ENCODE measurements at regions not wholly inside any gene's neighbourhood (a gene's known extent, or its start where the extent isn't known, plus 50 kb on each side); places are given as distances from the start of the nearest gene placed in this dataset.
A peak's percentile ranks its signal among the peaks of the same experiment; 100 is the strongest.

DNA sequence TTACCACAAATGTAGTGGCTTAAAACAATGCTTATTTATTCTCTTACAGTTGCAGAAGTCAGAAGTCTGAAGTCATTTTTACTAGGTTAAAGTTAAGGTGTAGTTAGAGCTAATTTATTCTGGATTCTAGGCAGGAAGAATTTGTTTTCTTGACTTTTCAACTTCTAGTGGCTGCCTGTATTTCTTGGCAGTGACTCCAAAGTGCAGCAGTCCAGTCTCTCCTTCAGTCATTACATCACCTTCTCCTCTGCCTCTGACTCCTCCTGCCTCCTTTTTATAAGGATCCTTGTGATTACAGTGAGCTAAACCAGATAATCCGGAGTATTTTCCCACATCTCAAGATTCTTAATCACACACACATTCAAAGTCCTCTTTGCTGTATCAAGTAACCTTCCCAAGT, 581.4 kb downstream of the KCNA4 start:
- Histone ChIP-seq H3K4me1 (no peaks in the 10 kb centered on the region), H3K4me3 (no peak overlapping the region), H3K27ac (no peak overlapping the region), H3K27me3 (no peaks in the 10 kb centered on the region), H3K36me3 (ENCODE audit: low read depth, missing control alignments) (no peaks in the 10 kb centered on the region), H3K9me3 (no peaks in the 10 kb centered on the region)
- TF ChIP-seq, protein P1, sequence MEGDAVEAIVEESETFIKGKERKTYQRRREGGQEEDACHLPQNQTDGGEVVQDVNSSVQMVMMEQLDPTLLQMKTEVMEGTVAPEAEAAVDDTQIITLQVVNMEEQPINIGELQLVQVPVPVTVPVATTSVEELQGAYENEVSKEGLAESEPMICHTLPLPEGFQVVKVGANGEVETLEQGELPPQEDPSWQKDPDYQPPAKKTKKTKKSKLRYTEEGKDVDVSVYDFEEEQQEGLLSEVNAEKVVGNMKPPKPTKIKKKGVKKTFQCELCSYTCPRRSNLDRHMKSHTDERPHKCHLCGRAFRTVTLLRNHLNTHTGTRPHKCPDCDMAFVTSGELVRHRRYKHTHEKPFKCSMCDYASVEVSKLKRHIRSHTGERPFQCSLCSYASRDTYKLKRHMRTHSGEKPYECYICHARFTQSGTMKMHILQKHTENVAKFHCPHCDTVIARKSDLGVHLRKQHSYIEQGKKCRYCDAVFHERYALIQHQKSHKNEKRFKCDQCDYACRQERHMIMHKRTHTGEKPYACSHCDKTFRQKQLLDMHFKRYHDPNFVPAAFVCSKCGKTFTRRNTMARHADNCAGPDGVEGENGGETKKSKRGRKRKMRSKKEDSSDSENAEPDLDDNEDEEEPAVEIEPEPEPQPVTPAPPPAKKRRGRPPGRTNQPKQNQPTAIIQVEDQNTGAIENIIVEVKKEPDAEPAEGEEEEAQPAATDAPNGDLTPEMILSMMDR (IDR thresholded peaks at IDR 0.05): no peak
- TF ChIP-seq POLR2A (IDR thresholded peaks at IDR 0.05): no peak
- intact Hi-C loops (cut with DNase I; ENCODE audit: low total_unique reads): no loop called here
- DNase-seq: no peak
- 87 to 92% methylated on average over 1 of the region's 1 CpG for WGBS, 2 donors

DNA sequence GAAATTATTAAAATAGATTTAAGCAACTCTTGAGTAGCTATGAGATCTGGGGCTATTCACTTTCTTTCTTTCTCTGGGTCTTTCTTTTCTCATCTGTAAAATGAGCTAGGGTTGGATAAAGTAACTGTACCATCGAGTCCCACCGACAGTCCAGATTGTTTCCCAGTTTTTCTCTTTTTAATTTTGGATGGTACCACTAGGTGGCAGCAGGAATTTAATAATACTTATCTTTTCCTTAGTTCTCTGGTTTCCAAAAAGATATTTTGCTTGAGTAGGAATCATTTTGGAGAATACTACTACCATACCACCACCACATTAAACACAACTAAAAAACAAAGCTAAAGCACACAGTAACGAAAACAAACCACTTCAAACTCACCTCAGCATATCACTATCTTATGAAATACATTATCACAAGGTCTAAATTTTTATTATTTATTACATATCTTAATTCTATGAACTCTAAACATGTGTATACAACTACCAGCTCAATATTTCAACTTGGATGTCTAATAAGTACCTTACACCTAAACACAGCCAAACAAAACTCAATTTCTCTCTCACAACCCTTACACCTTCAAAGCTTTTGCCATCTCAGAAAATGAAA, 584.0 kb downstream of the KCNA4 start:
- intact Hi-C loops (cut with DNase I; ENCODE audit: low total_unique reads): no loop called here
- Histone ChIP-seq H3K4me3 (no peak overlapping the region), H3K9me3 (no peaks in the 10 kb centered on the region), H3K27me3 (no peaks in the 10 kb centered on the region), H3K27ac (no peak overlapping the region), H3K4me1 (no peaks in the 10 kb centered on the region), H3K36me3 (ENCODE audit: low read depth, missing control alignments) (no peaks in the 10 kb centered on the region)
- TF ChIP-seq, protein P1 (IDR thresholded peaks at IDR 0.05): peak; percentile 42 to 48 (median 47)
- no peak for TF ChIP-seq POLR2A (IDR thresholded peaks at IDR 0.05)
- DNase-seq: no peak
- WGBS, 2 donors: 21 to 26% methylated on average over 3 of the region's 3 CpGs

DNA sequence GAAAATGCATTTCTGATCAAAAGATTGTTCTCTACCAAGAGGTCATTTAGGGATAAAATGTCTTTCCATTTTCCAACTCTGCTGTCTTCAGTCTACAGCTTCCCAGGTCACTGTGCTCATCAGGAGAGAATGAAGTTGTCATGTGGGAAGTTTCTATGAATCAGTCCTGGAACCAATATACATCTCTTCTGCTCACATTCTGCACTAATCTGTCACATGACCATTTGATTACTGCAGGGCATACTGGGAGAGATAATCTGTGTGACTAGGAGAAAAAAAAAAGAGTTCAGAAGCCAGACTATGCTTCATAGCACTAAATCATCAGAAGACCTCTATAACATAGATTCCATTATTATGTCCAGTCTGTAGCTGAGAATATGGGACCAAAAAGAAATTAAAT, 611.5 kb downstream of the KCNA4 start:
- H3K27ac ChIP-seq: no peak overlapping the region
- H3K4me3 ChIP-seq: no peak overlapping the region
- intact Hi-C loops (cut with DNase I; ENCODE audit: low total_unique reads): no loop called here
- DNase-seq: no peak
- no peaks in the 10 kb centered on the region for H3K36me3 ChIP-seq (ENCODE audit: low read depth, missing control alignments)
- no peaks in the 10 kb centered on the region for H3K9me3 ChIP-seq
- H3K27me3 ChIP-seq: no peaks in the 10 kb centered on the region
- H3K4me1 ChIP-seq: no peaks in the 10 kb centered on the region
- TF ChIP-seq, protein P1 (IDR thresholded peaks at IDR 0.05): no peak
- no peak for TF ChIP-seq POLR2A (IDR thresholded peaks at IDR 0.05)

DNA sequence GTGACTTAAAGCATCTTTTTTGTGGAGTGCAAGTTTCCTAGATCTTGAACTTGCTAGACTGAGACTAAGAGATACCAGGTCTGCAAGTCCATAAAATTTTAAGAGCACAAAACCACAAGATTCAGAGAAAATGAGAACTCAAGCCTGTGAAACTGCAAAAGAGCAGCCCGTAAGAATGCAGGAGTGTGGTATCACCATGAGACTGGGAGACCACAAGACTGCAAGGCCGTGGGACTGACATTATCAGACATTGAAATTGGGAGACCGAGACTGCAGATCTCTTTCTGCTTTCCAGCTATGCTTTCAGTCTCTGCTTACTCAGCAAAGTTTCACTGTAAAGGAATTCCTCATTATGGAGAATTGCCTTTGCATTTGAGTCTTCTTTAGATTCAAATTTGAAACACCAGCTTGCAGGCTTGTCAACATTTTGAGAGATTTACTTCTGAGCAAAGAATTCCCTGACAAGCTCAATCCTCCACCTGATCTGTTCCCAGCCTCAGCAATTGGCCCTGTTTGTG, 621.2 kb downstream of the KCNA4 start:
- intact Hi-C loops (cut with DNase I; ENCODE audit: low total_unique reads): no loop called here
- H3K27ac ChIP-seq: no peak overlapping the region
- no peaks in the 10 kb centered on the region for H3K27me3 ChIP-seq
- no peak overlapping the region for H3K4me3 ChIP-seq
- TF ChIP-seq, protein P1 (IDR thresholded peaks at IDR 0.05): no peak
- TF ChIP-seq POLR2A (IDR thresholded peaks at IDR 0.05): no peak
- no peak for DNase-seq
- no peaks in the 10 kb centered on the region for H3K4me1 ChIP-seq
- 53 to 71% methylated on average over 3 of the region's 3 CpGs for WGBS, 2 donors
- H3K9me3 ChIP-seq: no peaks in the 10 kb centered on the region
- H3K36me3 ChIP-seq (ENCODE audit: low read depth, missing control alignments): no peaks in the 10 kb centered on the region

DNA sequence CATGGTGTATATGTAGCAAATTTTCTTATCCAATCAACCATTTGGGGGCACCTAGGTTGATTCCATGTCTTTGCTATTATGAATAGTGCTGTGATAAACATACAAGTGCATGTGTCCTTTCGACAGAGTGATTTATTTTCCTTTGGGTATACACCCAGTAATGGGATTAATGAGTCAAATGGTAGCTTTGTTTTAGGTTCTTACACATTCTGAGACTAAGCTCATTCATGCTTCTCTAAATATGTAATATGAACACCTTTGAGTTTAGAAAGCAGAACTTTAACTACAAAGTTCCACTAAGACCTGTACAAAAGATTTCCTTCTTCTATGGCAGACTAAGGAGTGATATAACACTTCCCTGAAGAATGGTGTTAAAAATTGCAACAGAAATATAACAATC, 627.0 kb downstream of the KCNA4 start:
- H3K27ac ChIP-seq: no peak overlapping the region
- intact Hi-C loops (cut with DNase I; ENCODE audit: low total_unique reads): no loop called here
- no peak for DNase-seq
- H3K9me3 ChIP-seq: no peaks in the 10 kb centered on the region
- WGBS, 2 donors: 94 to 98% methylated on average over 1 of the region's 1 CpG
- no peaks in the 10 kb centered on the region for H3K4me1 ChIP-seq
- no peaks in the 10 kb centered on the region for H3K36me3 ChIP-seq (ENCODE audit: low read depth, missing control alignments)
- no peak overlapping the region for H3K4me3 ChIP-seq
- TF ChIP-seq, protein P1 (IDR thresholded peaks at IDR 0.05): no peak
- no peak for TF ChIP-seq POLR2A (IDR thresholded peaks at IDR 0.05)
- H3K27me3 ChIP-seq: no peaks in the 10 kb centered on the region
